Activated CD8-positive, alpha-beta memory T cell treated with anti-CD3 and anti-CD28 coated beads, Interleukin-2, amount 50 U/mL, for 1 hour (primary cell): ENCODE measurements at regions not wholly inside any gene's neighbourhood (a gene's known extent, or its start where the extent isn't known, plus 50 kb on each side); places are given as distances from the start of the nearest gene placed in this dataset.
"Not testable (repeated sequence)": the region's sequence is repeated elsewhere in the genome, so short reads cannot be mapped to it uniquely, and the experiment has no call there.

Source experiments
- DNase-seq: peaks from one replicate; pipeline ENCODE4 v3.0.0-alpha.2; 2020; ENCODE audit errors: extremely low read depth

GRCh38 chr3:102036017-102036416 is 186.7 kb downstream of the NFKBIZ start:
- DNase-seq, result no peak

- no peak for DNase-seq
Observed at GRCh38 chr3:102036472-102036871, 187.2 kb downstream of the NFKBIZ start.

- no peak for DNase-seq
Observed at GRCh38 chr3:102037209-102037608, 187.9 kb downstream of the NFKBIZ start.

GRCh38 chr3:102037791-102038190 is 188.5 kb downstream of the NFKBIZ start:
- no peak for DNase-seq

GRCh38 chr3:102038477-102039142 is 189.3 kb downstream of the NFKBIZ start:
- DNase-seq, result no peak

- DNase-seq, result not testable (repeated sequence)
Observed at GRCh38 chr3:102040144-102040543, 190.8 kb downstream of the NFKBIZ start.

GRCh38 chr3:102053375-102053989 is 204.2 kb downstream of the NFKBIZ start:
- DNase-seq, result no peak

GRCh38 chr3:102054543-102055080 is 205.3 kb downstream of the NFKBIZ start:
- DNase-seq, result no peak

GRCh38 chr3:102057781-102058421 is 208.6 kb downstream of the NFKBIZ start:
- DNase-seq, result no peak

GRCh38 chr3:102059145-102059943 is 210.0 kb downstream of the NFKBIZ start:
- no peak for DNase-seq

- no peak for DNase-seq
Observed at GRCh38 chr3:102060814-102061213, 211.5 kb downstream of the NFKBIZ start.

- no peak for DNase-seq
Observed at GRCh38 chr3:102063572-102063971, 214.3 kb downstream of the NFKBIZ start.

GRCh38 chr3:102066470-102066869 is 217.2 kb downstream of the NFKBIZ start:
- no peak for DNase-seq

- no peak for DNase-seq
Observed at GRCh38 chr3:102068327-102068726, 219.0 kb downstream of the NFKBIZ start.

- no peak for DNase-seq
Observed at GRCh38 chr3:102068736-102069135, 219.4 kb downstream of the NFKBIZ start.

GRCh38 chr3:102069211-102069662 is 219.9 kb downstream of the NFKBIZ start:
- DNase-seq, result no peak

- DNase-seq, result no peak
Observed at GRCh38 chr3:102074946-102075345, 225.6 kb downstream of the NFKBIZ start.

- DNase-seq, result no peak
Observed at GRCh38 chr3:102078401-102078800, 229.1 kb downstream of the NFKBIZ start.

GRCh38 chr3:102078854-102079808 is 229.8 kb downstream of the NFKBIZ start:
- DNase-seq, result no peak

GRCh38 chr3:102079809-102080197 is 230.5 kb downstream of the NFKBIZ start:
- no peak for DNase-seq
